Suprapubic skin (tissue), 4 donors: ENCODE measurements at regions not wholly inside any gene's neighbourhood (a gene's known extent, or its start where the extent isn't known, plus 50 kb on each side); places are given as distances from the start of the nearest gene placed in this dataset.

Source experiments
- DNase-seq, 2 donors: peaks; one replicate each; pipeline ENCODE4 v3.0.0-alpha.2; 2019; ENCODE audit warnings: low spot score in 2 of 2
- H3K27ac ChIP-seq: fragments of 200-600 bp; sonication (generic); one replicate; pipeline ENCODE4 v1.5.1; 2019
- H3K27me3 ChIP-seq: fragments of 200-600 bp; sonication (generic); one replicate; pipeline ENCODE4 v1.5.1; 2019
- H3K36me3 ChIP-seq: fragments of 200-600 bp; sonication (generic); one replicate; pipeline ENCODE4 v1.5.1; 2019
- H3K4me1 ChIP-seq: fragments of 200-600 bp; sonication (generic); one replicate; pipeline ENCODE4 v1.5.1; 2019
- H3K4me3 ChIP-seq: fragments of 200-600 bp; sonication (generic); one replicate; pipeline ENCODE4 v1.5.1; 2019; ENCODE audit warnings: mild to moderate bottlenecking
- H3K9me3 ChIP-seq: fragments of 200-600 bp; sonication (generic); one replicate; pipeline ENCODE4 v1.5.1; 2019
- EP300 ChIP-seq: sonication (generic); formaldehyde crosslinking; IDR thresholded peaks from one replicate; pipeline ENCODE4 v1.6.1; 2017; ENCODE audit warnings: antibody characterized with exemption
- POLR2A ChIP-seq, 2 donors: fragments of 450-650 bp; IDR thresholded peaks; one replicate each; pipeline ENCODE4 v1.6.1; 2017; ENCODE audit warnings: antibody characterized with exemption in 2 of 2, mild to moderate bottlenecking in 2 of 2, moderate library complexity in 2 of 2
- POLR2AphosphoS5 ChIP-seq, 3 donors: sonication (generic); formaldehyde crosslinking; IDR thresholded peaks; one replicate each; pipeline ENCODE4 v1.6.1; 2017; ENCODE audit warnings: antibody characterized with exemption in 3 of 3
- WGBS: methylation state at CpG from one replicate; pipeline ENCODE4 v1.1.5; 2018; 5-methylcytosine and 5-hydroxymethylcytosine counted together
- TF ChIP-seq, protein P1 (sequence below), 2 donors: fragments of 200-600 bp in 1 of 2; fragments of 450-650 bp in 1 of 2; sonication (generic) in 1 of 2; IDR thresholded peaks; one replicate each; pipeline ENCODE4 v1.5.1; 2016 to 2019; ENCODE audit warnings: antibody characterized with exemption in 2 of 2, mild to moderate bottlenecking in 1 of 2, moderate library complexity in 1 of 2

DNA sequence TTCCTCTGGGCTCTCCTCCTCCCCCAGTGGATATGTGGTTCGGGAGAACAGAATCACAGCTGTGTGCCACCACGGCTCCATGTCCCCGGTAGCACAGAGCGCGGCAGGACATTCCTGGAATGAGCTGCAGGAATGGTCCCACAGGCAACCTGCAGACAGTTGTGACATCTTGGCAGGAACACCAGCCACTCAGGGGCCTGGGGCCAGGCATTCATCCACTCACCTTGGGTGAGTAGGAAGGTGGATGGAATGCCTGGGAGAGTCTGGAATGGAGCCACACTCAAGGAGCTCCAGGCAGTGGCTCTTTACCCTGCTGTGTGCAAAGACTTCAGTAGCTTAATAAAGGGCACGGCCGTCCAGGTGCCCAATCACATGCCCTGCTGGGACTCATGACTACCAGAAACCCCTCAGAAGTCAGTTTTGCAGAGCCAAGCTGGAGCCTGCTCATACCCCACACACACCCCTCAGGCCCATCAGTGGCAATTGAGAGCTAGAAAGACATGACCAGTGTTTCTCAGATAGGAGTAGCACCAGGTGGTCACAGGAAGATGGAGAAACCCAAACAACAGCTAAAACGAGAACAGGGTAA, 117.3 kb upstream of the PRR20G start:
- DNase-seq, result peak in 1 of 2 donors; percentile 66
- WGBS, result 69% methylated on average over 6 of the region's 8 CpGs
- peaks cover 15% of the 10 kb centered on the region for H3K27me3 ChIP-seq
- H3K9me3 ChIP-seq, result no peaks in the 10 kb centered on the region
- no peak overlapping the region for H3K4me3 ChIP-seq
- H3K27ac ChIP-seq, result no peak overlapping the region
- TF ChIP-seq, protein P1, sequence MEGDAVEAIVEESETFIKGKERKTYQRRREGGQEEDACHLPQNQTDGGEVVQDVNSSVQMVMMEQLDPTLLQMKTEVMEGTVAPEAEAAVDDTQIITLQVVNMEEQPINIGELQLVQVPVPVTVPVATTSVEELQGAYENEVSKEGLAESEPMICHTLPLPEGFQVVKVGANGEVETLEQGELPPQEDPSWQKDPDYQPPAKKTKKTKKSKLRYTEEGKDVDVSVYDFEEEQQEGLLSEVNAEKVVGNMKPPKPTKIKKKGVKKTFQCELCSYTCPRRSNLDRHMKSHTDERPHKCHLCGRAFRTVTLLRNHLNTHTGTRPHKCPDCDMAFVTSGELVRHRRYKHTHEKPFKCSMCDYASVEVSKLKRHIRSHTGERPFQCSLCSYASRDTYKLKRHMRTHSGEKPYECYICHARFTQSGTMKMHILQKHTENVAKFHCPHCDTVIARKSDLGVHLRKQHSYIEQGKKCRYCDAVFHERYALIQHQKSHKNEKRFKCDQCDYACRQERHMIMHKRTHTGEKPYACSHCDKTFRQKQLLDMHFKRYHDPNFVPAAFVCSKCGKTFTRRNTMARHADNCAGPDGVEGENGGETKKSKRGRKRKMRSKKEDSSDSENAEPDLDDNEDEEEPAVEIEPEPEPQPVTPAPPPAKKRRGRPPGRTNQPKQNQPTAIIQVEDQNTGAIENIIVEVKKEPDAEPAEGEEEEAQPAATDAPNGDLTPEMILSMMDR (IDR thresholded peaks at IDR 0.05), result no peak
- TF ChIP-seq EP300, result no peak
- no peak for TF ChIP-seq POLR2AphosphoS5 (IDR thresholded peaks at IDR 0.05)
- no peak for TF ChIP-seq POLR2A (IDR thresholded peaks at IDR 0.05)
- no peaks in the 10 kb centered on the region for H3K4me1 ChIP-seq
- H3K36me3 ChIP-seq, result no peaks in the 10 kb centered on the region

DNA sequence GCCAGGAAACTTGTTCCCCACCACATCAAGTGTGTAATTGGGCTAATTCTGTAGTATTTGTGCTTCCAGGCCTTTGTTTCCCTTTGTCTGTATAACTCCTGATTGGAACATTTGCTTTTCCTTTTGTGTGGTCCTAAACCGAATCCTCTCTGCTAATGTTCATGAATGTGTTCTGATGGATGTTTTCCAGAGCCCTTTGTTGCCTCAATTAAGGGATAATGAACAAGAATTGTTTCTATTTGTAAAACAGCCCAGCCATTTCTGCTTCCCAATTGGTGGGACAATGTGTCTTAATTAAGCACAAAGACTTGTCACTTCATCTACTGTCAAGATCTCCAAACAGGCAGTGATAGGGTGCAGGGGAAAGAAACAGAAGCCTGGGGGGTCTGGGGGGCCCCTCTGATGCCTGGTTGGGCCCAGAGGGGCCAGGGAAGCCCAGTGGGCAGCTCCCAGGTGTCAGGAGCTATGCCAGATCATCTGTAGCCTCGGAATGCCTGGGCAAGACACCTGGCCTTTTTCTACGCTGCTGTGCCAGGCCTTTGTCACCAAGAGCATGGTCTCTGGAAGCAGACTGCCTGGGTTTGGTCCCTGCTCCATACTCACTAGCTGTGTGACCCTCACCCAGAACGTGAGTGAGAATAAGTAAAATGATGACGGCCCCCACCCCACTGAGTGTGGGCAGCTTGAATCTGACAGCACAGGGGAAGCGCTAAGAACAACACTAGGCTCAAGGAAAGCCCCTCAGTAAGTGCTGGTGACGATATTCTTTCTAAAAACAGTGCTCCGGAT, 116.6 kb upstream of the PRR20G start:
- H3K27ac ChIP-seq, result no peak overlapping the region
- peaks cover 12% of the 10 kb centered on the region for H3K27me3 ChIP-seq
- TF ChIP-seq POLR2A (IDR thresholded peaks at IDR 0.05), result no peak
- TF ChIP-seq EP300, result no peak
- TF ChIP-seq, protein P1 (IDR thresholded peaks at IDR 0.05), result no peak
- TF ChIP-seq POLR2AphosphoS5 (IDR thresholded peaks at IDR 0.05), result no peak
- peak in 1 of 2 donors; percentile 52 for DNase-seq
- no peak overlapping the region for H3K4me3 ChIP-seq
- H3K4me1 ChIP-seq, result no peaks in the 10 kb centered on the region
- 51% methylated on average over 8 of the region's 8 CpGs for WGBS
- H3K9me3 ChIP-seq, result no peaks in the 10 kb centered on the region
- H3K36me3 ChIP-seq, result no peaks in the 10 kb centered on the region

DNA sequence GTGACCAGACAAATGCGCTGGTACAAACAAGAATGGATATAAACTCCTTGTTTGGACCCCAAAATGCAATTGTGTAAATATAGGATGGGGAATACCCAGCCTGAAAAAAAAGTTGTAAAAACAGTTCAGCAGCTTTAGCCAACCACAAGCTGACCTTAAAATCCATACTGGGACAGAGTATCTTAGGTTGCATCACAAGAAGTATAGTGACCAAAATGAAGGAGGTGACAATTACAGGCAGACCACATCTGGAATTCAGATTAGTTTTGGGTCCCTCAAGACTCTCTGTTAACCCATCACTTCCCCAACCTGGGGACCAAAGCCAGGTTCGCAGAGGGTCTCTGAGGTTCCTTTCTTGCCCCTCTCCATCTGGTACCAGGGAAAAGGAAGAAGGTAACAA, 115.9 kb upstream of the PRR20G start:
- WGBS, result 98% methylated on average over 2 of the region's 2 CpGs
- Histone ChIP-seq H3K27me3 (peaks cover 7% of the 10 kb centered on the region), H3K27ac (no peak overlapping the region), H3K9me3 (no peaks in the 10 kb centered on the region), H3K36me3 (no peaks in the 10 kb centered on the region), H3K4me3 (no peak overlapping the region), H3K4me1 (no peaks in the 10 kb centered on the region)
- DNase-seq, result no peak
- TF ChIP-seq POLR2AphosphoS5 (IDR thresholded peaks at IDR 0.05) (no peak), POLR2A (IDR thresholded peaks at IDR 0.05) (no peak)

DNA sequence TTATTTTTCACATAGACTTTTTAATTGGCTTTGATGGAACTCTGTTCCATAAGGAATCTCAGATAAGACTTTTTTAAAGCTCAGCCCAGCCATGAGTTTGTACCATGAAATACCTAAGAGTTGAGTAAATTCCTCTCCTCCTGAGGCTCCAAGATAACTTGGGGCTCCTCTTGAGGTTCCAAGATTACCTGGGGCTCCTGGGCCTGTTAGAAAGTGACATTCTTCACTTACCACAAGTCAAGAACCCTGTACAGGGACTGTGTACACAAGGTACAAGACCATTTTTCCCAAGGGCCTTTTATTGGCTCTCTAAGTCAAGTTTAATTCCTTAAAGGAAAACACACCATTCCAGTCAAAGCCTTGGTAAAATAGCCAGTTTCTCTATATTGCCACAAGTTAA, 111.3 kb upstream of the PRR20G start:
- Histone ChIP-seq H3K27me3 (no peaks in the 10 kb centered on the region), H3K4me3 (no peak overlapping the region), H3K36me3 (no peaks in the 10 kb centered on the region), H3K27ac (no peak overlapping the region), H3K4me1 (no peaks in the 10 kb centered on the region), H3K9me3 (no peaks in the 10 kb centered on the region)
- DNase-seq, result no peak
- TF ChIP-seq POLR2A (IDR thresholded peaks at IDR 0.05) (no peak), POLR2AphosphoS5 (IDR thresholded peaks at IDR 0.05) (no peak), EP300 (no peak)
- TF ChIP-seq, protein P1 (IDR thresholded peaks at IDR 0.05), result no peak

DNA sequence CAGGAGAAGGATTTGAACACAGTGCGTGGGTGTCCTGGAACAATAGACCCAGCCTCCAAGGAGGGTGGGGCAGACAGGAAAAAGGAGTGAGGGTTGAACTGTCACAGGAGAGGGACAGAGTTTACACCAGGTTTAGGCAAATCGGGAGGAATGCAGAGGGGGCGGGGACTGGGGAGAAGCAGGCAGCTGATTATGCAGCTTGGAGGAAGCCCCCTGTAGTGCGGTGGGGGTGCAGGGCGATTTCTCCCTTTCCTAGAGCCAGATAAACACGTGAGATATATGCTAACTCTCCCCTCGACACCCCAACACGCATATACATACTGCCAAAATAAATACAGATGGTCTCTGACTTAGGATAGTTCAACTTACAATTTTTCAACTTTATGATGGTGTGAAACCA, 108.6 kb upstream of the PRR20G start:
- Histone ChIP-seq H3K27me3 (peaks cover 6% of the 10 kb centered on the region), H3K9me3 (no peaks in the 10 kb centered on the region), H3K36me3 (no peaks in the 10 kb centered on the region), H3K4me1 (no peaks in the 10 kb centered on the region), H3K27ac (no peak overlapping the region), H3K4me3 (no peak overlapping the region)
- TF ChIP-seq, protein P1 (IDR thresholded peaks at IDR 0.05), result no peak
- peak in 1 of 2 donors; percentile 56 for DNase-seq
- 33% methylated on average over 8 of the region's 8 CpGs for WGBS
